ENCODE measurements at regions not wholly inside any gene's neighbourhood (a gene's known extent, or its start where the extent isn't known, plus 50 kb on each side); places are given as distances from the start of the nearest gene placed in this dataset.
A peak's percentile ranks its signal among the peaks of the same experiment; 100 is the strongest.

- peak; percentile 73 for DNase-seq (ENCODE audit: low read depth)
Measured at GRCh38 chr3:16060945-16061344, 113.5 kb upstream of the GALNT15 start.

GRCh38 chr3:16061491-16061890, 113.0 kb upstream of the GALNT15 start:
- in situ Hi-C loops (cut with HindIII; ENCODE audit: low sequenced_read_pairs) = no loop called here
- no peak overlapping the region for H3K4me3 ChIP-seq (ENCODE audit: low read depth, low read length)
- no peak for DNase-seq (ENCODE audit: low read depth)
- no peak for TF ChIP-seq CTCF (IDR thresholded peaks at IDR 0.05; ENCODE audit: low read depth, low read length, missing control alignments)

More at GRCh38 chr3:16060945-16061344, 113.5 kb upstream of the GALNT15 start:
- no peak overlapping the region for H3K4me3 ChIP-seq (ENCODE audit: low read depth, low read length)
- TF ChIP-seq CTCF (IDR thresholded peaks at IDR 0.05; ENCODE audit: low read depth, low read length, missing control alignments) = no peak
- in situ Hi-C loops (cut with HindIII; ENCODE audit: low sequenced_read_pairs) = no loop called here

GRCh38 chr3:16063603-16064002, 110.9 kb upstream of the GALNT15 start:
- no peak overlapping the region for H3K4me3 ChIP-seq (ENCODE audit: low read depth, low read length)
- no peak for TF ChIP-seq CTCF (IDR thresholded peaks at IDR 0.05; ENCODE audit: low read depth, low read length, missing control alignments)
- in situ Hi-C loops (cut with HindIII; ENCODE audit: low sequenced_read_pairs) = no loop called here
- DNase-seq (ENCODE audit: low read depth) = no peak

GRCh38 chr3:16064642-16065414, 109.7 kb upstream of the GALNT15 start:
- in situ Hi-C loops (cut with HindIII; ENCODE audit: low sequenced_read_pairs) = no loop called here
- no peak overlapping the region for H3K4me3 ChIP-seq (ENCODE audit: low read depth, low read length)
- DNase-seq (ENCODE audit: low read depth) = peak; percentile 91
- no peak for TF ChIP-seq CTCF (IDR thresholded peaks at IDR 0.05; ENCODE audit: low read depth, low read length, missing control alignments)

GRCh38 chr3:16066545-16066944, 107.9 kb upstream of the GALNT15 start:
- no peak for TF ChIP-seq CTCF (IDR thresholded peaks at IDR 0.05; ENCODE audit: low read depth, low read length, missing control alignments)
- in situ Hi-C loops (cut with HindIII; ENCODE audit: low sequenced_read_pairs) = no loop called here
- no peak for DNase-seq (ENCODE audit: low read depth)
- H3K4me3 ChIP-seq (ENCODE audit: low read depth, low read length) = no peak overlapping the region

GRCh38 chr3:16066975-16067374, 107.5 kb upstream of the GALNT15 start:
- in situ Hi-C loops (cut with HindIII; ENCODE audit: low sequenced_read_pairs) = no loop called here
- DNase-seq (ENCODE audit: low read depth) = no peak
- no peak overlapping the region for H3K4me3 ChIP-seq (ENCODE audit: low read depth, low read length)
- TF ChIP-seq CTCF (IDR thresholded peaks at IDR 0.05; ENCODE audit: low read depth, low read length, missing control alignments) = no peak
